ENCODE measurements at regions not wholly inside any gene's neighbourhood (a gene's known extent, or its start where the extent isn't known, plus 50 kb on each side); places are given as distances from the start of the nearest gene placed in this dataset.

DNA sequence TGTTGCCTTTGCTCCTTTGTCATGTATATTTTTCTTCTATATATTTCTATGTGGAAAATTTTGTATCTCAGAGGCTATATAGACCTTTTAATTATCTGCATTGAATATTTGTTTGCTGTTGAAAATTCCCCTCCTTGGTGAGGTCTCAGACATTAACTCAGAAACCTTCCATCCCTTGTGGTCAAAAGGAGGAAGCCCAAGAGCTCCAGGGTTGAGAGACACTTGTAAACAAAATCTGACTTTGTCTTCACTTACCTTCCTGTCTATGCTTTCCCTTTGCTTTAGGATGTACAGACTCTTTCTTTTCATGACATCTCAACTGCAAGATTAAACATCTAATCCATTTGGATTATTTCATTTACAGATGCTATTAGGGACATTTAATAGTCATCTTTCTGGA, 157.5 kb downstream of the PCDH20 start:
- TF ChIP-seq CTCF (conservative IDR thresholded peaks at IDR 0.05; ENCODE audit: control insufficient read depth, insufficient read depth, low read depth, low read length) = no peak
- H3K4me3 ChIP-seq (ENCODE audit: control insufficient read depth, low read depth, low read length) = no peak overlapping the region
- DNase-seq (ENCODE audit: low read depth) = no peak

- TF ChIP-seq CTCF (conservative IDR thresholded peaks at IDR 0.05; ENCODE audit: control insufficient read depth, insufficient read depth, low read depth, low read length) = no peak
- H3K4me3 ChIP-seq (ENCODE audit: control insufficient read depth, low read depth, low read length) = no peak overlapping the region
- DNase-seq (ENCODE audit: low read depth) = no peak
Observed at GRCh38 chr13:61255040-61255796, 160.4 kb downstream of the PCDH20 start.

DNA sequence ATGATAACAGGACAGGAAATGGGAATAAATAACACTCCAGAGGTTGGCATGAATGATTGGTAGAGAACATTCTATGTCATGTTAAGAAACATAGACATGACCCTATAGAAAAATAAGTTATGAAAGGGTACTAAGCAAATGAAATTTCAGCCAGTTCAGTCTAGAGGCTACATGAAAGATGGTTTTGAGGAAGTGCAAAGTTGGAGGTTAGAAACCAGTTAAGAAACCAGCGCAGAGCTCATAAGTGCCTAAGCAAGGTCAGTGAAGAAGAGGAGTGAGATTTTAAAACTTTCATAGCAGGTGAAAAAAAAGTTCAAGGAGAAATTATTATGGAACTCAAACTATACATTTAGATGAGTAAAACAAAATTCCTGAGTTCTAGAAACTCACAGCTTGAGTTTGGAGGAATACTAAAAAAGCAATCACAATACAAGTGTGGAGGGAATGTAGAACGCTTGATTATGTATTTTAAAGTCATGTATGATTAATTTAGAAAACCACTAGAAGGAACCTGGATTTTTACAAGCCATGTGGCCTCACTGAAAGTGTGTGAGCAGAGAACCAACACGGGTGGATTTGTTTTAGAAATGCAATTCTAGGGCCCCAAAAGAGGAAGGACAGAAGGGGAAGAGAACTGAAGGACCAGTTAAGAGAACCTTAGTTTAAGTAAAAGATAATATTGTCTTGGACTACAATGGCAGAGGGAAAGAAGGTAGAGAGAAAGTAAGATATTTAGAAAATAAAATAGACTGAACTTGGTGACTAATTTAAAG, 162.4 kb downstream of the PCDH20 start:
- no peak overlapping the region for H3K4me3 ChIP-seq (ENCODE audit: control insufficient read depth, low read depth, low read length)
- no peak for TF ChIP-seq CTCF (conservative IDR thresholded peaks at IDR 0.05; ENCODE audit: control insufficient read depth, insufficient read depth, low read depth, low read length)
- no peak for DNase-seq (ENCODE audit: low read depth)

DNA sequence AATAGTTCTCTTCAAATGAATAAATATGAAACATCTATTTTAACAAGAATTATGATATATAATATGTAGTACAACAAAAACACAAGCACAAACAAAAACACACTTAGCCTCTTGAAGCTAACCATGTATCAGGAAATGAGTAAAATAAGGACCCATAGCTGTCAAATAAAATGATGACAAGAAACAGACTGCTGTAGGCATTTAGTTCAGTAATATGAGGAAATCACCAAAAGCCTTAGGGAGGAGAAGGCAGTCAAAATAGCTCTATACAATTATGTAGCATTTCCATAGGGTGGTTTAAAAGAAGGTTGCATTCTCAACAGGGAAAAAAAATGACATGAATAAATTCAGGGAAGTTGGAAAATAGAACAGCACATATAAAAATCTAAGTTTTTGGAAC, 163.4 kb downstream of the PCDH20 start:
- DNase-seq (ENCODE audit: low read depth) = no peak
- no peak overlapping the region for H3K4me3 ChIP-seq (ENCODE audit: control insufficient read depth, low read depth, low read length)
- no peak for TF ChIP-seq CTCF (conservative IDR thresholded peaks at IDR 0.05; ENCODE audit: control insufficient read depth, insufficient read depth, low read depth, low read length)

- no peak overlapping the region for H3K4me3 ChIP-seq (ENCODE audit: control insufficient read depth, low read depth, low read length)
- TF ChIP-seq CTCF (conservative IDR thresholded peaks at IDR 0.05; ENCODE audit: control insufficient read depth, insufficient read depth, low read depth, low read length) = no peak
- DNase-seq (ENCODE audit: low read depth) = no peak
Observed at GRCh38 chr13:61247149-61247936, 168.3 kb downstream of the PCDH20 start.

GRCh38 chr13:61246351-61246750, 169.3 kb downstream of the PCDH20 start:
- no peak for TF ChIP-seq CTCF (conservative IDR thresholded peaks at IDR 0.05; ENCODE audit: control insufficient read depth, insufficient read depth, low read depth, low read length)
- DNase-seq (ENCODE audit: low read depth) = no peak
- no peak overlapping the region for H3K4me3 ChIP-seq (ENCODE audit: control insufficient read depth, low read depth, low read length)
